Stomach (tissue), 8 donors: ENCODE measurements at regions not wholly inside any gene's neighbourhood (a gene's known extent, or its start where the extent isn't known, plus 50 kb on each side); places are given as distances from the start of the nearest gene placed in this dataset.
"Not testable (repeated sequence)": the region's sequence is repeated elsewhere in the genome, so short reads cannot be mapped to it uniquely, and the experiment has no call there.

Source experiments
- DNase-seq, 2 donors: peaks; one replicate each; pipeline versions ENCODE4 v3.0.0 to v3.0.0-alpha.2; 2013 to 2019
- H3K27ac ChIP-seq, 5 donors: fragments of 200-600 bp in 4 of 5; sonication (generic) in 4 of 5; one replicate each; pipeline ENCODE4 v1.5.1; 2013 to 2019; ENCODE audit warnings: mild to moderate bottlenecking in 1 of 5, moderate library complexity in 1 of 5
- H3K27me3 ChIP-seq, 3 donors: fragments of 200-600 bp; sonication (generic); one replicate each; pipeline ENCODE4 v1.5.1; 2017 to 2019; ENCODE audit warnings: mixed run types in 1 of 3
- H3K36me3 ChIP-seq, 4 donors: fragments of 200-600 bp; sonication (generic); 1 replicate in 3 of 4; 2 replicates in 1 of 4; pipeline ENCODE4 v1.5.1; 2016 to 2019
- H3K4me1 ChIP-seq, 4 donors: fragments of 200-600 bp; sonication (generic); one replicate each; pipeline ENCODE4 v1.5.1; 2016 to 2019
- H3K4me3 ChIP-seq, 4 donors: fragments of 200-600 bp; sonication (generic) in 3 of 4; one replicate each; pipeline ENCODE4 v1.5.1; 2016 to 2019; ENCODE audit warnings: mild to moderate bottlenecking in 1 of 4
- H3K9me3 ChIP-seq, 4 donors: fragments of 200-600 bp; sonication (generic); one replicate each; pipeline ENCODE4 v1.5.1; 2016 to 2019
- CTCF ChIP-seq, 7 experiments: fragments of 450-650 bp in 4 of 7; fragments of 200-600 bp in 3 of 7; sonication (generic) in 3 of 7; IDR thresholded peaks; one replicate each; pipeline ENCODE4 v1.5.1; 2016 to 2019; ENCODE audit warnings: antibody characterized with exemption in 7 of 7, control low read depth in 2 of 7, mild to moderate bottlenecking in 1 of 7
- EP300 ChIP-seq: sonication (generic); formaldehyde crosslinking; IDR thresholded peaks from one replicate; pipeline ENCODE4 v1.6.1; 2017; ENCODE audit warnings: antibody characterized with exemption
- POLR2A ChIP-seq, 4 donors: fragments of 450-650 bp; IDR thresholded peaks; one replicate each; pipeline ENCODE4 v1.6.1; 2016; ENCODE audit warnings: antibody characterized with exemption in 4 of 4, control low read depth in 2 of 4, mild to moderate bottlenecking in 1 of 4, moderate library complexity in 1 of 4
- POLR2AphosphoS5 ChIP-seq, 3 donors: sonication (generic); formaldehyde crosslinking; IDR thresholded peaks; one replicate each; pipeline ENCODE4 v1.6.1; 2016; ENCODE audit warnings: antibody characterized with exemption in 3 of 3
- whole genome bisulfite sequencing, 5 donors: extraction: QIAGEN DNeasy Blood & Tissue Kit in 3 of 5; methylation state at CpG; one replicate each; pipeline versions ENCODE4 v1.1.5 to v1.1.7; 2013 to 2018; 5-methylcytosine and 5-hydroxymethylcytosine counted together
- intact Hi-C: fragments of 100-400 bp; cut with DNase I; formaldehyde crosslinking; loops from one replicate; pipeline ENCODE4 v1.15.1; 2023; ENCODE audit warnings: low total_unique reads
- donor health status: healthy with polysubstance abuse.
- donor health status: Bipolar disorder and iron deficiency.
- donor health status: healthy.

GRCh38 chr5:82421119-82421518, 143.0 kb upstream of the RPS23 start:
- WGBS, 5 donors = 81 to 90% (median 86%) methylated on average over 3 of the region's 3 CpGs
- intact Hi-C loops = no loop called here
- Histone ChIP-seq H3K4me1 (no peaks in the 10 kb centered on the region), H3K4me3 (no peak overlapping the region), H3K27ac (no peak overlapping the region), H3K9me3 (no peaks in the 10 kb centered on the region), H3K36me3 (no peaks in the 10 kb centered on the region), H3K27me3 (no peaks in the 10 kb centered on the region)
- DNase-seq = no peak
- TF ChIP-seq POLR2AphosphoS5 (IDR thresholded peaks at IDR 0.05) = no peak
- no peak for TF ChIP-seq CTCF (IDR thresholded peaks at IDR 0.05)
- no peak for TF ChIP-seq EP300
- TF ChIP-seq POLR2A (IDR thresholded peaks at IDR 0.05) = no peak

- H3K4me3 ChIP-seq, H3K36me3 ChIP-seq, intact Hi-C loops, H3K27ac ChIP-seq, H3K9me3 ChIP-seq, DNase-seq, H3K4me1 ChIP-seq, H3K27me3 ChIP-seq: not testable (repeated sequence)
- 36 to 77% (median 61%) methylated on average over 4 of the region's 4 CpGs for WGBS, 5 donors
Measured at GRCh38 chr5:82420524-82420923, 142.4 kb upstream of the RPS23 start.

GRCh38 chr5:82419559-82420332, 141.6 kb upstream of the RPS23 start:
- WGBS, 5 donors = 58 to 72% (median 69%) methylated on average over 6 of the region's 6 CpGs
- no peaks in the 10 kb centered on the region for H3K9me3 ChIP-seq
- no peak overlapping the region for H3K27ac ChIP-seq
- TF ChIP-seq EP300 = no peak
- no peak for TF ChIP-seq POLR2AphosphoS5 (IDR thresholded peaks at IDR 0.05)
- TF ChIP-seq POLR2A (IDR thresholded peaks at IDR 0.05) = no peak
- no peak for TF ChIP-seq CTCF (IDR thresholded peaks at IDR 0.05)
- H3K36me3 ChIP-seq = no peaks in the 10 kb centered on the region
- intact Hi-C loops = no loop called here
- H3K4me3 ChIP-seq = no peak overlapping the region
- H3K4me1 ChIP-seq = no peaks in the 10 kb centered on the region
- H3K27me3 ChIP-seq = no peaks in the 10 kb centered on the region
- no peak for DNase-seq

GRCh38 chr5:82418608-82418950, 140.4 kb upstream of the RPS23 start:
- 36 to 50% (median 45%) methylated on average over 2 of the region's 2 CpGs for WGBS, 5 donors
- no peaks in the 10 kb centered on the region for H3K9me3 ChIP-seq
- H3K4me1 ChIP-seq = no peaks in the 10 kb centered on the region
- H3K27ac ChIP-seq = no peak overlapping the region
- intact Hi-C loops = no loop called here
- H3K4me3 ChIP-seq = no peak overlapping the region
- TF ChIP-seq EP300 = no peak
- no peak for TF ChIP-seq POLR2AphosphoS5 (IDR thresholded peaks at IDR 0.05)
- no peak for TF ChIP-seq POLR2A (IDR thresholded peaks at IDR 0.05)
- no peak for TF ChIP-seq CTCF (IDR thresholded peaks at IDR 0.05)
- no peaks in the 10 kb centered on the region for H3K36me3 ChIP-seq
- H3K27me3 ChIP-seq = no peaks in the 10 kb centered on the region
- DNase-seq = no peak

- Histone ChIP-seq H3K4me3 (no peak overlapping the region), H3K27me3 (no peaks in the 10 kb centered on the region), H3K36me3 (no peaks in the 10 kb centered on the region), H3K4me1 (peaks cover 0 to 4% (median 0%) of the 10 kb centered on the region in 4 donors), H3K9me3 (no peaks in the 10 kb centered on the region), H3K27ac (no peak overlapping the region)
- intact Hi-C loops = no loop called here
- WGBS, 5 donors = 78 to 82% (median 80%) methylated on average over 11 of the region's 11 CpGs
- TF ChIP-seq POLR2AphosphoS5 (IDR thresholded peaks at IDR 0.05) (no peak), POLR2A (IDR thresholded peaks at IDR 0.05) (no peak), CTCF (IDR thresholded peaks at IDR 0.05) (no peak), EP300 (no peak)
- no peak for DNase-seq
Measured at GRCh38 chr5:82417776-82418607, 139.8 kb upstream of the RPS23 start.
